IMR-90 (cell line): ENCODE measurements at regions not wholly inside any gene's neighbourhood (a gene's known extent, or its start where the extent isn't known, plus 50 kb on each side); places are given as distances from the start of the nearest gene placed in this dataset.

ENCODE experiments used
- ATAC-seq: fragments of 200-7000 bp; cut with Tn5 transposase; 2 replicates; pipeline ENCODE4 v1.9.1; 2020; ENCODE audit warnings: low read depth, mild to moderate bottlenecking, moderate library complexity
- BruUV-seq: library from RNA; stranded (reverse); fragments of 400-500 nt; replicated peaks from 2 replicates; lab custom pipeline; 2021; lab: Mats Ljungman, UMichigan
- CTCF ChIA-PET: fragments of 300-600 bp; formaldehyde crosslinking; extraction: SDS; loops from one replicate; lab custom pipeline; 2021; ENCODE audit warnings: antibody characterized with exemption; lab: Yijun Ruan, JAX
- POLR2A ChIA-PET: fragments of 300-600 bp; sonication (Branson Sonifier 250); formaldehyde crosslinking; loops from one replicate; lab custom pipeline; 2022; ENCODE audit warnings: antibody characterized with exemption; ENCODE audit not compliant: unreplicated experiment; lab: Charles Lee
- DNase-seq: peaks from one replicate; pipeline ENCODE4 v3.0.0; 2013
- H2AFZ ChIP-seq: replicated peaks from 2 replicates; pipeline ENCODE3; 2013; ENCODE audit warnings: low read length, mild to moderate bottlenecking; ENCODE audit not compliant: poor library complexity
- H2AK5ac ChIP-seq: 2 replicates; pipeline ENCODE4 v1.6.1; 2013; ENCODE audit warnings: low read depth, low read length, inconsistent platforms
- H2AK9ac ChIP-seq: replicated peaks from 2 replicates; pipeline ENCODE3; 2013; ENCODE audit warnings: mild to moderate bottlenecking, low read depth, low read length, moderate library complexity; ENCODE audit not compliant: poor library complexity
- H2BK120ac ChIP-seq: 2 replicates; pipeline ENCODE4 v1.6.1; 2013; ENCODE audit warnings: low read depth, low read length, inconsistent platforms
- H2BK15ac ChIP-seq: 3 replicates; pipeline ENCODE4 v1.6.1; 2013; ENCODE audit warnings: low read depth, low read length, inconsistent platforms
- H2BK20ac ChIP-seq: 2 replicates; pipeline ENCODE4 v1.6.1; 2013; ENCODE audit warnings: low read depth, mild to moderate bottlenecking, inconsistent platforms, low read length, moderate library complexity
- H2BK5ac ChIP-seq: 2 replicates; pipeline ENCODE4 v1.6.1; 2013; ENCODE audit warnings: mild to moderate bottlenecking, low read depth, low read length, inconsistent platforms; ENCODE audit not compliant: poor library complexity, severe bottlenecking
- H3K14ac ChIP-seq: replicated peaks from 2 replicates; pipeline ENCODE4 v1.6.1; 2013; ENCODE audit warnings: low read depth, low read length, inconsistent platforms
- H3K18ac ChIP-seq: 2 replicates; pipeline ENCODE4 v1.6.1; 2013; ENCODE audit warnings: low read depth, low read length, control low read depth
- H3K23ac ChIP-seq: 2 replicates; pipeline ENCODE4 v1.6.1; 2013; ENCODE audit warnings: low read depth, low read length, inconsistent platforms
- H3K27ac ChIP-seq: 2 replicates; pipeline ENCODE4 v1.5.1; 2013; ENCODE audit warnings: mild to moderate bottlenecking, control low read depth, low read length; ENCODE audit not compliant: insufficient read depth
- H3K27me3 ChIP-seq: 2 replicates; pipeline ENCODE4 v1.6.1; 2013; ENCODE audit warnings: low read length; ENCODE audit not compliant: control insufficient read depth, insufficient read depth
- H3K36me3 ChIP-seq: 2 replicates; pipeline ENCODE4 v1.6.1; 2013; ENCODE audit warnings: low read length, mixed read lengths; ENCODE audit not compliant: control insufficient read depth, insufficient read depth
- H3K4ac ChIP-seq: 2 replicates; pipeline ENCODE4 v1.6.1; 2013; ENCODE audit warnings: low read depth, low read length, inconsistent platforms
- H3K4me1 ChIP-seq: 2 replicates; pipeline ENCODE4 v1.6.1; 2013; ENCODE audit warnings: low read length, mixed read lengths; ENCODE audit not compliant: control insufficient read depth, insufficient read depth
- H3K4me2 ChIP-seq: 2 replicates; pipeline ENCODE4 v1.6.1; 2013; ENCODE audit warnings: low read depth, mild to moderate bottlenecking, control low read depth, low read length, moderate library complexity
- H3K4me3 ChIP-seq: 2 replicates; pipeline ENCODE4 v1.5.1; 2013; ENCODE audit warnings: low read depth, mild to moderate bottlenecking, control low read depth, low read length, moderate library complexity; ENCODE audit not compliant: insufficient read depth
- H3K56ac ChIP-seq: 2 replicates; pipeline ENCODE4 v1.6.1; 2013; ENCODE audit warnings: low read length, inconsistent platforms; ENCODE audit not compliant: insufficient read depth; ENCODE audit errors: extremely low read depth
- H3K79me1 ChIP-seq, 2 experiments: 2 replicates each; pipeline ENCODE4 v1.6.1; 2013; ENCODE audit warnings: low read length in 2 of 2, inconsistent platforms in 1 of 2, low read depth in 1 of 2
- H3K9ac ChIP-seq: 2 replicates; pipeline ENCODE4 v1.6.1; 2013; ENCODE audit warnings: low read depth, low read length, control low read depth
- H3K9me1 ChIP-seq: 2 replicates; pipeline ENCODE4 v1.6.1; 2013; ENCODE audit warnings: low read length, inconsistent platforms; ENCODE audit not compliant: insufficient read depth
- H3K9me3 ChIP-seq: 2 replicates; pipeline ENCODE4 v1.6.1; 2013; ENCODE audit warnings: low read length; ENCODE audit not compliant: control insufficient read depth, insufficient read depth
- H4K20me1 ChIP-seq: 2 replicates; pipeline ENCODE4 v1.6.1; 2013; ENCODE audit warnings: low read length, inconsistent platforms; ENCODE audit not compliant: insufficient read depth
- H4K5ac ChIP-seq: 2 replicates; pipeline ENCODE4 v1.6.1; 2013; ENCODE audit warnings: mild to moderate bottlenecking, low read depth, low read length, control low read depth
- H4K8ac ChIP-seq, 2 experiments: 2 replicates each; pipeline ENCODE4 v1.6.1; 2013; ENCODE audit warnings: low read depth in 2 of 2, low read length in 2 of 2, control low read depth in 1 of 2, inconsistent platforms in 1 of 2
- H4K91ac ChIP-seq: 2 replicates; pipeline ENCODE4 v1.6.1; 2013; ENCODE audit warnings: low read depth, low read length, inconsistent platforms; ENCODE audit not compliant: insufficient read depth
- BHLHE40 ChIP-seq: fragments of 150-350 bp; IDR thresholded peaks from 2 replicates; pipeline ENCODE4 v1.6.1; 2016; ENCODE audit warnings: mild to moderate bottlenecking, low read depth, low read length
- CEBPB ChIP-seq: IDR thresholded peaks from 2 replicates; pipeline ENCODE4 v1.6.1; 2012; ENCODE audit warnings: low read depth, low read length, improper control_type of control experiment
- CHD1 ChIP-seq: IDR thresholded peaks from 2 replicates; pipeline ENCODE4 v1.6.1; 2012; ENCODE audit warnings: low read depth, low read length, improper control_type of control experiment
- CTCF ChIP-seq: conservative IDR thresholded peaks from 2 replicates; pipeline ENCODE4 v1.5.1; 2012; ENCODE audit warnings: mild to moderate bottlenecking, low read depth, low read length, improper control_type of control experiment
- ELK1 ChIP-seq: fragments of 150-350 bp; IDR thresholded peaks from 2 replicates; pipeline ENCODE4 v1.6.1; 2016; ENCODE audit warnings: low read depth, mild to moderate bottlenecking, low read length, moderate library complexity, borderline replicate concordance
- FOS ChIP-seq: fragments of 150-350 bp; IDR thresholded peaks from 2 replicates; pipeline ENCODE4 v1.6.1; 2016; ENCODE audit warnings: low read depth, low read length
- MAFK ChIP-seq: IDR thresholded peaks from 2 replicates; pipeline ENCODE4 v1.6.1; 2012; ENCODE audit warnings: low read depth, low read length, improper control_type of control experiment
- MAZ ChIP-seq: IDR thresholded peaks from 2 replicates; pipeline ENCODE4 v1.6.1; 2012; ENCODE audit warnings: low read depth, mild to moderate bottlenecking, low read length, improper control_type of control experiment, moderate library complexity, borderline replicate concordance
- MXI1 ChIP-seq: IDR thresholded peaks from 2 replicates; pipeline ENCODE4 v1.6.1; 2012; ENCODE audit warnings: low read depth, mild to moderate bottlenecking, low read length, moderate library complexity, borderline replicate concordance
- NFE2L2 ChIP-seq: fragments of 150-350 bp; IDR thresholded peaks from 2 replicates; pipeline ENCODE4 v1.6.1; 2016; ENCODE audit warnings: low read depth, mild to moderate bottlenecking, low read length
- POLR2A ChIP-seq: IDR thresholded peaks from 2 replicates; pipeline ENCODE4 v1.6.1; 2012; ENCODE audit warnings: mild to moderate bottlenecking, low read depth, low read length
- RAD21 ChIP-seq: IDR thresholded peaks from 2 replicates; pipeline ENCODE4 v1.6.1; 2012; ENCODE audit warnings: low read length, improper control_type of control experiment
- RCOR1 ChIP-seq: IDR thresholded peaks from 2 replicates; pipeline ENCODE4 v1.6.1; 2012; ENCODE audit warnings: mild to moderate bottlenecking, low read length, improper control_type of control experiment; ENCODE audit not compliant: insufficient replicate concordance
- RFX5 ChIP-seq: IDR thresholded peaks from 2 replicates; pipeline ENCODE4 v1.8.0; 2012; ENCODE audit warnings: low read depth, mild to moderate bottlenecking, low read length, moderate library complexity
- SMC3 ChIP-seq: fragments of 150-350 bp; IDR thresholded peaks from 2 replicates; pipeline ENCODE4 v1.6.1; 2016; ENCODE audit warnings: low read depth, mild to moderate bottlenecking, antibody characterized with exemption, low read length, moderate library complexity
- USF2 ChIP-seq: fragments of 150-350 bp; IDR thresholded peaks from 2 replicates; pipeline ENCODE4 v1.6.1; 2017; ENCODE audit warnings: mild to moderate bottlenecking, antibody characterized with exemption, low read length, low read depth
- WGBS, 2 experiments: methylation state at CpG; one replicate each; pipeline versions ENCODE4 v1.1.5 to v1.1.7; 2013; ENCODE audit warnings: missing lambda C conversion rate in 2 of 2; ENCODE audit not compliant: insufficient read length in 1 of 2; ENCODE audit errors: extremely low coverage in 2 of 2; 5-methylcytosine and 5-hydroxymethylcytosine counted together
- dilution Hi-C: fragments of 300-500 bp; cut with HindIII; formaldehyde crosslinking; loops from one replicate; pipeline ENCODE4 v1.14.3; 2018; ENCODE audit warnings: low sequenced_read_pairs; ENCODE audit not compliant: unreplicated experiment
- in situ Hi-C: fragments of 300-500 bp; cut with MboI; formaldehyde crosslinking; loops from 3 replicates; pipeline ENCODE4 v1.14.3; 2019; ENCODE audit warnings: low sequenced_read_pairs, inconsistent platforms, mixed read lengths
- intact Hi-C: fragments of 100-400 bp; cut with micrococcal nuclease; formaldehyde crosslinking; loops from 2 replicates; pipeline ENCODE4 v1.10.0; 2022

GRCh38 chr12:66931091-66931490 is 252.2 kb upstream of the GRIP1 start:
- Histone ChIP-seq H3K36me3 (no peaks in the 10 kb centered on the region), H3K14ac (no peak overlapping the region), H4K20me1 (no peaks in the 10 kb centered on the region), H3K27ac (no peak overlapping the region), H3K56ac (no peak overlapping the region), H2BK5ac (no peak overlapping the region), H3K27me3 (no peaks in the 10 kb centered on the region), H4K91ac (no peak overlapping the region), H3K9me3 (no peaks in the 10 kb centered on the region), H4K5ac (no peak overlapping the region), H3K4me1 (no peaks in the 10 kb centered on the region), H2BK120ac (no peak overlapping the region), H3K4ac (no peak overlapping the region), H2AFZ (no peak overlapping the region), H2BK20ac (no peak overlapping the region), H3K4me2 (no peak overlapping the region), H2AK5ac (no peak overlapping the region), H2AK9ac (no peak overlapping the region), H3K18ac (no peak overlapping the region), H3K4me3 (no peak overlapping the region), H3K9ac (no peak overlapping the region), H4K8ac (no peak overlapping the region), H3K23ac (no peak overlapping the region), H3K79me1 (no peaks in the 10 kb centered on the region), H2BK15ac (no peak overlapping the region), H3K9me1 (no peaks in the 10 kb centered on the region)
- ATAC-seq (no peak), DNase-seq (no peak)
- dilution Hi-C loops, result no loop called here
- intact Hi-C loops, result no loop called here
- ChIA-PET POLR2A (no interaction called here), CTCF (no interaction called here)
- 0% methylated on average over 1 of the region's 3 CpGs; no CpG with 5 or more reads in 1 of the 2 experiments for WGBS, 2 experiments
- BruUV-seq, result no TSS peak
- in situ Hi-C loops, result no loop called here
- TF ChIP-seq MXI1, result no peak
- TF ChIP-seq FOS, result no peak
- no peak for TF ChIP-seq NFE2L2
- no peak for TF ChIP-seq POLR2A
- no peak for TF ChIP-seq CEBPB
- TF ChIP-seq BHLHE40, result no peak
- TF ChIP-seq CHD1, result no peak
- TF ChIP-seq MAZ, result no peak
- no peak for TF ChIP-seq USF2
- no peak for TF ChIP-seq RCOR1
- TF ChIP-seq ELK1, result no peak
- no peak for TF ChIP-seq MAFK
- TF ChIP-seq SMC3, result no peak
- no peak for TF ChIP-seq RFX5
- no peak for TF ChIP-seq CTCF
- TF ChIP-seq RAD21, result no peak
